ENCODE measurements at regions not wholly inside any gene's neighbourhood (a gene's known extent, or its start where the extent isn't known, plus 50 kb on each side); places are given as distances from the start of the nearest gene placed in this dataset.
A peak's percentile ranks its signal among the peaks of the same experiment; 100 is the strongest.
"Not testable (repeated sequence)": the region's sequence is repeated elsewhere in the genome, so short reads cannot be mapped to it uniquely, and the experiment has no call there.

- DNase-seq (ENCODE audit: low read depth) = no peak
- no peak overlapping the region for H3K4me3 ChIP-seq (ENCODE audit: low read depth, low read length)
These were observed 597.1 kb downstream of the ACTL7B start for GRCh38 chr9:108258640-108259039.

- no peak for DNase-seq (ENCODE audit: low read depth)
- no peak overlapping the region for H3K4me3 ChIP-seq (ENCODE audit: low read depth, low read length)
These were observed 598.4 kb downstream of the ACTL7B start for GRCh38 chr9:108257382-108257781.

DNA sequence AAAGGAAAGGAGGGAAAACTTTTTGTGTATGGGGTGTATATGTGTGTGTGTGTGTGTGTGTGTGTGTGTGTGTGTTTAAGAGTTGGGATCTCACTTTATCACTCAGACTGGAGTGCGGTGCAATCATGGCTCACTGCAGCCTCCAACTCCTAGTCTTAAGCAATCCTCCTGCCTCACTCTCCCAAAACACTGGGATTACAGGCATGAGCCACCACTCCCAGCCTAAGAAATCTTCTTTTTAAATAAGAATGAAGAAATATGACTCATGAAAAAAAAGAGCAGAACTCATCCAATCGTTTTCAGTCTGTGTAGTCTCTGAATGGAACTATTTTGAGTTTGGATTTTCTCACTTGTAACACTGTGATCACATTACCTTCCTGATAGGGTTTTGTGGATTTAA is 601.5 kb downstream of the ACTL7B start:
- no peak overlapping the region for H3K4me3 ChIP-seq (ENCODE audit: low read depth, low read length)
- DNase-seq (ENCODE audit: low read depth) = no peak

DNA sequence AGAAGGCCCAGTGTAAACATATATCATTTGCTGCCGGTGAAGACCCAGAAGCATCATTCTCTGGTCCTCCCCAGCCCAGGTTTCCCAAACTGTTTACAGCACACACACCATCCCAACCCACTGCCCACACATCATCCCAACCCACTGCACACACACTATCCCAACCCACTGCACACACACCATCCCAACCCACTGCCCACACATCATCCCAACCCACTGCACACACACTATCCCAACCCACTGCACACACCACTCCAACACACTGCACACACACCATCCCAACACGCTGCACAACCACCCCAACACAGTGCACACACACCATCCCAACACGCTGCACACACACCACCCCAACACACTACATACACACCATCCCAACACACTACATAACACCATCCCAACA is 608.4 kb downstream of the ACTL7B start:
- DNase-seq (ENCODE audit: low read depth); H3K4me3 ChIP-seq (ENCODE audit: low read depth, low read length): not testable (repeated sequence)

DNA sequence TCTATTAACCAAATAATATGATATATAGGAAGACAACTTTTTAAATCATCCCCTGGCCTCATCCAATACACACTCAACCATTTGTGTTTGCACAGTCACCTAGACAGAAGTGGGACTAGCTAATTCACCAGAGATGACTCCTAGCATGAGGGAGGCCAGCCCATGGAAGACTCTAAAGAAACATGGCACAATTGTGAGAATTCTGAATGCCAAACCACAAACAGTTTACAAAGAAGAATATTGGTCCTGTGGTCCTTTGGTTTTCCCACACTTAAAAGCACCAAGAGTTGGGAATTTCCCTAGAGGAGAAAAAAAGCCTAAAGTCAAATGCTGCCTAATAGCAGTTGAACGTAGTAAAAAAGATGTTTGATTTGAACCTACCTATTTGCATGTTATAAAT is 609.9 kb downstream of the ACTL7B start:
- no peak for DNase-seq (ENCODE audit: low read depth)
- H3K4me3 ChIP-seq (ENCODE audit: low read depth, low read length) = no peak overlapping the region

DNA sequence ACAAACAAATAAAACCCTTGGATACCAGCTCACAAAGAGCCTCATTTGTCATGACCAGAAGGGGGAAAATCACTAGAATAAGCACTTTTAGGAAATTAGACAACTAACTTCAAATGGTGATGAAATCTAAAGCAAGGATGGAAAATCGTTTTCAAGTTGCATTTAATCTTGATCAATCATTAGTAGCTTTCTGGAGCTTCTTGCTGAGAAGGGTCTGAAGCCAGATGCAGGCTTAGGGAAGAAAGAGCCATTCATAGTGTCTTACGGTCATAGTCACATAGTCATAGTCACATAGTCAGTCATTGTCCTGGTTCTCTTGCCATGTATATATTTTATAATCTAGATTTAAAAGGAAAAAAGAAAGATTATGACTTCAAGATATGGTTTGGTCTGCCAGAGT is 610.5 kb downstream of the ACTL7B start:
- DNase-seq (ENCODE audit: low read depth) = no peak

DNA sequence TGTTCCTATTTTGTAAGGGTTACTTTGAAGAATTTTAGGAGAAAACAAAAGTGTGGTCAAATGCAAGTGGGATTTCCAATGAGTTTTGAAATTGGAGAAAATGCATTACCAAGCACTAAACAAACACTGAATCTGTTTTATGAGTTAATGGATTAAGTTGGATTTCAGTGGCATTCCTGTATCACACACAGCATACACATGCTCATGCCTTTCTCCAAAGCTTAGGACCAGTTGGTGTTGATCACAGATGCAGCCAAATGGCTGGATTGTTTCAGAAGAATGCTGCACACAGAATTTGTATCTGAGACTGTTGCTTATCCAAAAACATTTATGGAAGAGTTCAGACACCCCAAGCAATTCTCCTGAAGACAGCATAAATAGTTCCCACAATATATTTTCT is 611.1 kb downstream of the ACTL7B start:
- peak; percentile 15 for DNase-seq (ENCODE audit: low read depth)
- H3K4me3 ChIP-seq (ENCODE audit: low read depth, low read length) = no peak overlapping the region

More for the DNA sequence above, 610.5 kb downstream of the ACTL7B start:
- H3K4me3 ChIP-seq (ENCODE audit: low read depth, low read length) = no peak overlapping the region

DNA sequence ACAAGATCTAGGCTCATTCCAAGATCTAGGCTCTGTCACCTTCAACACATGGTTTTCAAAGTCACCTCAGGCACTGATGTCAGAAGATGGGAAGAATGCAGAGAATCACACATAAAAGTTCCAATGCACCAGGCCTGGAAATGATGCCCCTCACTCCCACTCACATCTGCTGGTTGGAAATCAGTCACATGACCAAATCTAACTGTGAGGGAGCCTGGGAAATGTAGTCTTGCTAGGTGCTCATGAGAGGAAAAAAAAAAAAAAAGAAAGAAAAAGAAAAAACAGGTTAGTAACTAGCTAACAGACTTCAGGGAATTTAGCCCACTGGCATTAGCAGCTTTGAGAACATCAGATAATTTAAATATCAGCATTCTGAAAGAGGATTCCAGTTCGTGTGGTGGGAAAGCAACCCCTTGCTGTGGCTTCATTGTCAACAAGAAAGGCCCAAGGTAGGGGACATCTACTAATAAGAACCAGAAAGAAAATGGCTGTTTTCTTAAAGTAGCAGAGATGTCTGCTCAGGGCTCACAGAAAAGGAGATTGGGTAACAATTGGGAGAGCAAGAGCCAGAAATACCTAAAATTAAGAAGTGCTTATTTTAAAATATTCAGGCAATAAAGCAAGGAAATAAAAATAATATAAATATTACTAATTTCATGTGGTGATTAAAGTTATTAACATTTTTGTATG is 614.3 kb downstream of the ACTL7B start:
- DNase-seq (ENCODE audit: low read depth) = no peak
- H3K4me3 ChIP-seq (ENCODE audit: low read depth, low read length) = no peak overlapping the region

DNA sequence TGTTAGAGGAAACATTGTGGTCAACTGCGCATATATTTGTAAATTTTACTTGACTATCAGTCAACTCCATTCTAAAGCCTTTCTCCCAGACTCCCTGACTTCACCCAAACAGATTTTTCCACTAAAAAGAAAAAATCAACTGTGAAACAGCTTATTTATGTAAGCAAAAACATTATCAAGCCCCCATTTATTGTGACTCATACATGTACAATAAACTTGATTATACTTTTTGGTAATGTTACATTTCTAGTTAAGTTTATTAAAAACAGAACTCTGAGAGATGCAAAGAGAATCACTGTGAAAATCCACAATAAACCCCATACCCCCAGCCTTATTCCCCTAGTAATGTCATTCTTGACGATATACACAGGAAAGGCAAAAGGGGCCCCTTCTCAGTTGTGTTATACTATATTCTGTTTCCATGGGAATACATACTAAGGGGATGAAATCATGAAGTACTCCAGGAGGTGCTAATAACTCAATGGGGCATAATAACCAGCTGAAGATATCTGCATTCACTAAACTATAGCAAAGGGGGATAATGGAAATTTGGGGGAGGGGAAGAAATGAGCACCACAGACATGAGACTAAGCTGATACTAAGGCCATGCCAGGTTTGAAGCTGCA is 616.0 kb downstream of the ACTL7B start:
- no peak overlapping the region for H3K4me3 ChIP-seq (ENCODE audit: low read depth, low read length)
- DNase-seq (ENCODE audit: low read depth) = no peak

DNA sequence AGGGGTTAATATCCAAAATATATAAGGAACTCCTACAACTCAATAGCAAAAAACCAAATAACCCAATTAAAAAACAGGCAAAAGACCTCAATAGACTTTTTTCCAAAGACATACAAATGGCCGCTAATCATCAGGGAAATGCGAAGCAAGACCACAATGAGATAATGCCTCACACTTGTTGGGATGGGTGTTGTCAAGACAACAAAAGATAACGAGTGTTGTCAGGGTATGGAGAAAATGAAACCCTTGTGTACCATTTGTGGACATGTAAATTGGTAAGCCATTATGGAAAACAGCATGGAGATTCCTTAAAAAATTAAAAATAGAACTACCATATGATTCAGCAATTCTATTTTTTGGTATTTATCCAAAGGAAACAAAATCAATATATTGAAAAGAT is 620.2 kb downstream of the ACTL7B start:
- H3K4me3 ChIP-seq (ENCODE audit: low read depth, low read length) = no peak overlapping the region
- no peak for DNase-seq (ENCODE audit: low read depth)

- no peak overlapping the region for H3K4me3 ChIP-seq (ENCODE audit: low read depth, low read length)
- no peak for DNase-seq (ENCODE audit: low read depth)
These were observed 621.0 kb downstream of the ACTL7B start for GRCh38 chr9:108234811-108235210.

- H3K4me3 ChIP-seq (ENCODE audit: low read depth, low read length) = no peak overlapping the region
- no peak for DNase-seq (ENCODE audit: low read depth)
These were observed 630.5 kb downstream of the ACTL7B start for GRCh38 chr9:108225149-108225800.

DNA sequence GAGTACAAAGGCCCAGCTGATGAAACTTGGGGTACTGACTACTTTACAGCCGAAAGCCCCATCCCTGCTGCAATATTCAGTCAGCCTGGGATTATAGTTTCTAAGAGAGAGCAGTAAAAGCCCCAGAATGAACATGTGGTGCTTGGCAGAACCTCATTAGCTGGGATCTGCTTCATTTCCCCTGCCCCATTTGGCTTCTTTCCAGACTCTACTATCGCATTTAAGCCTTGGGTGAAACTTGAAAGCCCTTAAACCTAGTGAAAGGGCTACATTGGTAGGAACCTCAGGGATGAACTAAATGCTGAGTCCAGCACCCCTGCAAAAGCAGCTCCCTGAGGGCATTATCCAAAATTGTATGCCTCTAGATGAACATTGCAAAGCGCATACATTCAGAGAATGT is 631.1 kb downstream of the ACTL7B start:
- DNase-seq (ENCODE audit: low read depth) = no peak

GRCh38 chr9:108219664-108220063 is 636.1 kb downstream of the ACTL7B start:
- H3K4me3 ChIP-seq (ENCODE audit: low read depth, low read length) = no peak overlapping the region
- DNase-seq (ENCODE audit: low read depth) = no peak

More for the DNA sequence above, 631.1 kb downstream of the ACTL7B start:
- H3K4me3 ChIP-seq (ENCODE audit: low read depth, low read length) = no peak overlapping the region

DNA sequence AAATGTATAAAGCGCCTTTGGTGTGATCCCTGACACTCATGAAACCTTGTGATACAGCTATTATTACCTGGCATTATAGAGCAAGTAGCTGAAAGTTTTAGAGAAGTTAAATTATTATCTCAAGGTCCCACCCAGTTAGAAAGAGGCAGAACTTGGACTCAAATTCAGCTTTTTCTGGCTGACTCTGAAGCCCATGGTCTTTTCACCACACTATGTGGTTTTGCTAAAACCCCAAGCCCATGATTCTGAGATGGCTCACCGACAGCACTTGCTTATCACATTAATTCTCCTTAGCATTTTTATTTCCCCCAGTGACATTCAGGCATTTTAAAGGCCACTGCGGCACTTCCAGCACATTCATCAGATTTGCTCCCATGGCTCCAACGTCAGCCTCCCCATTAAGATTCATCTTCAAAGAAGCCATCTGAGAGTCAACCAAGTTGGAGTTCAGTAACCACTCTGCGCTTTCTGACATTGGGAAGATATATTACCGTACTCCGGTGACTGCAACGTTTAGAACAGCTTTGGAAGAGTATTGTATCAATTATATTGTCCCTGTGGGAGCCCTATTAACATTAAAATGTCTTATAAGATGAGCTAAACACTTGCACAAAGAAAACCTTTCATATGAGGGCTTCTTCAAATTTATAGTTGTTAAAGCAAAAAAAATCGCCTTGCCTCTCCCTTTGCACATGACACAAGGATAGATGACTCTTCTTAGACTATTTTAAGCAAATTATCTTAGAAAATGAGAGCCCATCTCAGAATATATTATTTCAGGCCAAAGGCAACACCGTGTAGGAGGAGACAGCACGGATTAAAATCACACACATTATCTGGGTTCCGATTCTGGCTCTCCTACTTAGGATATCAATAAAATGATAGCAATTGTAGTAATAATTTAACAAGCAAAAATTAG is 638.1 kb downstream of the ACTL7B start:
- DNase-seq (ENCODE audit: low read depth) = no peak
- no peak overlapping the region for H3K4me3 ChIP-seq (ENCODE audit: low read depth, low read length)

DNA sequence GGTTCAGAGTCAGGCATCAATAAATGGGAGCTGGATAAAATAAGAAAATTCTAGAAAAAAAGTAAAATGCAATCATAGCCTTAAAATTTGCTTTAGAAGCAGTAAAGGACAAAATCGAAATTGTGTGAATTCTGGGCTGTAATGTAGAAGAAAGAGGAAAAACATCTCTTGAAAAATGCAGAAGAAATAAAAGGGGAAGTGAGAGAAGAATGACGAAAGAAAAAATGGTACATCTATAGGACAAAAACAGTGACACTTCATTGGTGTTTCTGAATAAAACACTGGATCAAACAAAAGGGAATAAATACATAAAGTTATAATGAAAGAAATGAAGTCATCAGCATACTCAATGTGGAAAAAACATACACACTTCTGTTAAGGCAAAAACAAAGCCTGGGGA is 642.3 kb downstream of the ACTL7B start:
- H3K4me3 ChIP-seq (ENCODE audit: low read depth, low read length) = no peak overlapping the region
- no peak for DNase-seq (ENCODE audit: low read depth)

- H3K4me3 ChIP-seq (ENCODE audit: low read depth, low read length) = no peak overlapping the region
- no peak for DNase-seq (ENCODE audit: low read depth)
These were observed 643.6 kb downstream of the ACTL7B start for GRCh38 chr9:108212184-108212583.

- DNase-seq (ENCODE audit: low read depth) = no peak
- H3K4me3 ChIP-seq (ENCODE audit: low read depth, low read length) = no peak overlapping the region
These were observed 644.3 kb downstream of the ACTL7B start for GRCh38 chr9:108211411-108211955.

- H3K4me3 ChIP-seq (ENCODE audit: low read depth, low read length) = no peak overlapping the region
- DNase-seq (ENCODE audit: low read depth) = no peak
These were observed 646.6 kb downstream of the ACTL7B start for GRCh38 chr9:108209132-108209685.

Data from skeletal muscle cell (primary cell).